ENCODE measurements at regions not wholly inside any gene's neighbourhood (a gene's known extent, or its start where the extent isn't known, plus 50 kb on each side); places are given as distances from the start of the nearest gene placed in this dataset.

DNA sequence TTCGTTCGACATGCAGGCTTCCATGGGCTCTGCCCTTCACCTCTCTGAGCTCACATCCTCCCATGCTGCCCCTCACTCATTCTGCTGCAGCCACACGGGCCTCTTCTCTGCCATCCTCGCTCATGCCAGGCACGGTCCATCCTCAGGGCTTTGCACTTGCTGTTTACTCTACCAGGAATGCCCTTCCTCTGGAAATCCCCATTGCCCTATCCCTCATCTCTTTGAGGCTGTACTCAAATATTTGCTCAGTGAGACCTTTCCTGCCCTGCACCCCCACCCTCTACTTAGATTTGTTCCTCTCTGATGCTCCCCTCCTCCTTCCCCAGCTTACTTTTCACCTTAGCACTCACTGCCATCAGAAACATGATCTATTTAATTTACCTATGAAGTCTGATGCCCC, 107.0 kb upstream of the ZNF716 start:
- Mint-ChIP-seq H3K27ac (no peak overlapping the region), H3K27me3 (no peaks in the 10 kb centered on the region), H3K36me3 (peaks cover 0 to 10% (median 7%) of the 10 kb centered on the region in 5 donors), H3K9me3 (peaks cover 6 to 70% (median 40%) of the 10 kb centered on the region in 11 donors), H3K4me1 (no peaks in the 10 kb centered on the region), H3K4me3 (no peak overlapping the region)
- intact Hi-C loops (cut with micrococcal nuclease) = no loop called here
- Histone ChIP-seq H3K36me3 (ENCODE audit: control insufficient read depth in 2 of 3, insufficient read depth in 3 of 3, low read length in 3 of 3) (no peaks in the 10 kb centered on the region), H3K4me3 (ENCODE audit: low read length) (no peak overlapping the region), H3K27ac (ENCODE audit: low read depth, low read length) (no peak overlapping the region), H3K9me3 (ENCODE audit: control insufficient read depth in 2 of 3, low read length in 3 of 3) (peaks cover 0 to 42% (median 0%) of the 10 kb centered on the region in 3 experiments), H3K27me3 (ENCODE audit: control insufficient read depth in 2 of 2, insufficient read depth in 2 of 2, low read length in 2 of 2) (no peaks in the 10 kb centered on the region), H3K4me1 (ENCODE audit: control insufficient read depth in 2 of 2, insufficient read depth in 2 of 2, low read length in 2 of 2) (no peaks in the 10 kb centered on the region)
- POLR2A ChIA-PET = no interaction called here
- ATAC-seq = no peak
- DNase-seq = no peak
- CTCF ChIA-PET = no interaction called here

DNA sequence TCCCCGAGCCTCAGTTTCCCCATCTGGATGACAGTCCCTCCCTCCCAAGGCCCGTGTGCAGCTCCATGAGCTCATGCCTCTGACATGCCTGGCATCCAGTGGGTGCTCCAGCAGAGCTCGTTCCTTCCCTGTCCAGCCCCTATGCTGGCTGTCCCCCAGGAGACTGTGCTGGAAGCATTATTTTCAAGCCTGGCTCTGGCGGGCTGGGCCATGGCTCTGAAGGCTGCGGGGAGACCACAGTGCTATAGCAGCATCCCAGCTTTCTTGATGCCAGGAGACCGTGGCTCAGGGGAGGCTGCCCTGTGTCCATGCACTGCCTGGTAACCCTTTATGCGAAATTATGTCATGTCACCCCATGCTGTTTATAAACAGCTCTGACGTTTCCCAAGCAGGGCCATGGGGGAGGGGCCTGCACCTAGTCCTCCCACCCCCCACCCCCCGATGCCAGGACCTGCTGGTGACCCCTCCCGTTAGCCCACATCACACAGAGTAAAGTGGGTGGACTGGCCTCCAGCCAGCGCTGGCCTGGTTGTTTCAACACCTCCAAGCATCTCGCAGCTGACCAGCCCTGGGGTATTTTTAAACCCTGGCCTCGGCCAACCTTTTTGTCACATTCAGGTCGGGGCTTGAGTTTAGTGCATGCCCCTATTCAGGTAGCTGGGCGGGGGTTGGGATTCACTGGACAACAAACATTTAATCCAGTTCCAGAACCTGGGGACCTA, 105.9 kb upstream of the ZNF716 start:
- H3K4me3 Mint-ChIP-seq = no peak overlapping the region
- CTCF ChIA-PET = no interaction called here
- no peak overlapping the region for H3K27ac ChIP-seq (ENCODE audit: low read depth, low read length)
- H3K27ac Mint-ChIP-seq = no peak overlapping the region
- DNase-seq (no peak), ATAC-seq (no peak)
- no peaks in the 10 kb centered on the region for H3K27me3 ChIP-seq (ENCODE audit: control insufficient read depth in 2 of 2, insufficient read depth in 2 of 2, low read length in 2 of 2)
- no peaks in the 10 kb centered on the region for H3K4me1 ChIP-seq (ENCODE audit: control insufficient read depth in 2 of 2, insufficient read depth in 2 of 2, low read length in 2 of 2)
- intact Hi-C loops (cut with micrococcal nuclease) = no loop called here
- POLR2A ChIA-PET = no interaction called here
- H3K9me3 ChIP-seq (ENCODE audit: control insufficient read depth in 2 of 3, low read length in 3 of 3) = peaks cover 0 to 53% (median 0%) of the 10 kb centered on the region in 3 experiments
- H3K27me3 Mint-ChIP-seq = no peaks in the 10 kb centered on the region
- peaks cover 0 to 7% (median 6%) of the 10 kb centered on the region in 5 donors for H3K36me3 Mint-ChIP-seq
- H3K4me1 Mint-ChIP-seq = no peaks in the 10 kb centered on the region
- H3K4me3 ChIP-seq (ENCODE audit: low read length) = no peak overlapping the region
- peaks cover 6 to 61% (median 33%) of the 10 kb centered on the region in 11 donors for H3K9me3 Mint-ChIP-seq
- H3K36me3 ChIP-seq (ENCODE audit: control insufficient read depth in 2 of 3, insufficient read depth in 3 of 3, low read length in 3 of 3) = no peaks in the 10 kb centered on the region

GRCh38 chr7:57344957-57345356, 105.0 kb upstream of the ZNF716 start:
- no peak overlapping the region for H3K4me3 Mint-ChIP-seq
- CTCF ChIA-PET = no interaction called here
- ATAC-seq = no peak
- Histone ChIP-seq H3K27ac (ENCODE audit: low read depth, low read length) (no peak overlapping the region), H3K4me3 (ENCODE audit: low read length) (no peak overlapping the region), H3K4me1 (ENCODE audit: control insufficient read depth in 2 of 2, insufficient read depth in 2 of 2, low read length in 2 of 2) (no peaks in the 10 kb centered on the region), H3K36me3 (ENCODE audit: control insufficient read depth in 2 of 3, insufficient read depth in 3 of 3, low read length in 3 of 3) (no peaks in the 10 kb centered on the region), H3K27me3 (ENCODE audit: control insufficient read depth in 2 of 2, insufficient read depth in 2 of 2, low read length in 2 of 2) (no peaks in the 10 kb centered on the region), H3K9me3 (ENCODE audit: control insufficient read depth in 2 of 3, low read length in 3 of 3) (peaks cover 0 to 54% (median 0%) of the 10 kb centered on the region in 3 experiments)
- intact Hi-C loops (cut with micrococcal nuclease) = no loop called here
- H3K4me1 Mint-ChIP-seq = no peaks in the 10 kb centered on the region
- POLR2A ChIA-PET = no interaction called here
- no peak overlapping the region for H3K27ac Mint-ChIP-seq
- DNase-seq = no peak
- H3K9me3 Mint-ChIP-seq = peaks cover 6 to 59% (median 35%) of the 10 kb centered on the region in 11 donors
- no peaks in the 10 kb centered on the region for H3K27me3 Mint-ChIP-seq
- peaks cover 0 to 12% (median 5%) of the 10 kb centered on the region in 5 donors for H3K36me3 Mint-ChIP-seq

GRCh38 chr7:57348646-57349269, 101.2 kb upstream of the ZNF716 start:
- Histone ChIP-seq H3K9me3 (ENCODE audit: control insufficient read depth in 2 of 3, low read length in 3 of 3) (peaks cover 0 to 38% (median 0%) of the 10 kb centered on the region in 3 experiments), H3K36me3 (ENCODE audit: control insufficient read depth in 2 of 3, insufficient read depth in 3 of 3, low read length in 3 of 3) (no peaks in the 10 kb centered on the region), H3K4me1 (ENCODE audit: control insufficient read depth in 2 of 2, insufficient read depth in 2 of 2, low read length in 2 of 2) (no peaks in the 10 kb centered on the region), H3K4me3 (ENCODE audit: low read length) (no peak overlapping the region), H3K27me3 (ENCODE audit: control insufficient read depth in 2 of 2, insufficient read depth in 2 of 2, low read length in 2 of 2) (no peaks in the 10 kb centered on the region), H3K27ac (ENCODE audit: low read depth, low read length) (no peak overlapping the region)
- H3K9me3 Mint-ChIP-seq = peaks cover 12 to 63% (median 29%) of the 10 kb centered on the region in 11 donors
- POLR2A ChIA-PET = no interaction called here
- H3K27ac Mint-ChIP-seq = no peak overlapping the region
- intact Hi-C loops (cut with micrococcal nuclease) = no loop called here
- ATAC-seq (no peak), DNase-seq (no peak)
- no peaks in the 10 kb centered on the region for H3K4me1 Mint-ChIP-seq
- CTCF ChIA-PET = no interaction called here
- peaks cover 0 to 7% (median 0%) of the 10 kb centered on the region in 5 donors for H3K36me3 Mint-ChIP-seq
- H3K4me3 Mint-ChIP-seq = no peak overlapping the region
- no peaks in the 10 kb centered on the region for H3K27me3 Mint-ChIP-seq

DNA sequence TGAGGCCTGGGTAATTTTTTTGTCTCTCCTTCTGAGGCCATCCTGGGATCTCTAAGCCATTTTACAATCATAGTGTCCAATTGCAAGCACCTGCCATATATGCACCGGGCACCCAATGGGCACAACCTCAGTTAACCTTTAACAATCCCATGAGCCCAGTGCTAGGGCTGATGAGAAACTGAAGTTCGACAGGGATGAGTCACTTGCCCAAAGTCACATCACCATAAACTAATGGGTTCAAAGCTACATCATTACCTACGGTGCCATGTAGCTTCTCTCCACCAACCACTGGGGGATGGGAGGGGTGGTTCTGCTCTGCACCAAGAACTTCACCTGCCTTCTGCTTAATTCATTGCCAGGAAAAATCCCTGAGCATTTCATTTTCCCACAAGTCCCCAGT, 95.8 kb upstream of the ZNF716 start:
- peaks cover 0 to 26% (median 0%) of the 10 kb centered on the region in 3 experiments for H3K9me3 ChIP-seq (ENCODE audit: control insufficient read depth in 2 of 3, low read length in 3 of 3)
- Mint-ChIP-seq H3K27me3 (no peaks in the 10 kb centered on the region), H3K36me3 (peaks cover 0 to 12% (median 3%) of the 10 kb centered on the region in 5 donors)

GRCh38 chr7:57354679-57355338, 95.2 kb upstream of the ZNF716 start:
- intact Hi-C loops (cut with micrococcal nuclease) = no loop called here
- Mint-ChIP-seq H3K4me3 (no peak overlapping the region), H3K9me3 (peaks cover 8 to 73% (median 36%) of the 10 kb centered on the region in 11 donors), H3K27me3 (no peaks in the 10 kb centered on the region), H3K27ac (no peak overlapping the region), H3K36me3 (peaks cover 0 to 10% (median 3%) of the 10 kb centered on the region in 5 donors), H3K4me1 (no peaks in the 10 kb centered on the region)
- ChIA-PET CTCF (no interaction called here), POLR2A (no interaction called here)
- Histone ChIP-seq H3K27ac (ENCODE audit: low read depth, low read length) (no peak overlapping the region), H3K4me3 (ENCODE audit: low read length) (no peak overlapping the region), H3K4me1 (ENCODE audit: control insufficient read depth in 2 of 2, insufficient read depth in 2 of 2, low read length in 2 of 2) (no peaks in the 10 kb centered on the region), H3K9me3 (ENCODE audit: control insufficient read depth in 2 of 3, low read length in 3 of 3) (peaks cover 0 to 31% (median 0%) of the 10 kb centered on the region in 3 experiments), H3K27me3 (ENCODE audit: control insufficient read depth in 2 of 2, insufficient read depth in 2 of 2, low read length in 2 of 2) (no peaks in the 10 kb centered on the region), H3K36me3 (ENCODE audit: control insufficient read depth in 2 of 3, insufficient read depth in 3 of 3, low read length in 3 of 3) (no peaks in the 10 kb centered on the region)
- ATAC-seq (no peak), DNase-seq (no peak)

More for the DNA sequence above, 95.8 kb upstream of the ZNF716 start:
- intact Hi-C loops (cut with micrococcal nuclease) = no loop called here
- Mint-ChIP-seq H3K9me3 (peaks cover 8 to 73% (median 35%) of the 10 kb centered on the region in 11 donors), H3K4me3 (no peak overlapping the region), H3K27ac (no peak overlapping the region), H3K4me1 (no peaks in the 10 kb centered on the region)
- Histone ChIP-seq H3K4me3 (ENCODE audit: low read length) (no peak overlapping the region), H3K36me3 (ENCODE audit: control insufficient read depth in 2 of 3, insufficient read depth in 3 of 3, low read length in 3 of 3) (no peaks in the 10 kb centered on the region), H3K27me3 (ENCODE audit: control insufficient read depth in 2 of 2, insufficient read depth in 2 of 2, low read length in 2 of 2) (no peaks in the 10 kb centered on the region), H3K27ac (ENCODE audit: low read depth, low read length) (no peak overlapping the region), H3K4me1 (ENCODE audit: control insufficient read depth in 2 of 2, insufficient read depth in 2 of 2, low read length in 2 of 2) (no peaks in the 10 kb centered on the region)
- no peak for ATAC-seq
- POLR2A ChIA-PET = no interaction called here
- no peak for DNase-seq
- CTCF ChIA-PET = no interaction called here

Measured in naive thymus-derived CD4-positive, alpha-beta T cell (primary cell).